Glutamatergic neuron (in vitro differentiated cells): ENCODE measurements at regions not wholly inside any gene's neighbourhood (a gene's known extent, or its start where the extent isn't known, plus 50 kb on each side); places are given as distances from the start of the nearest gene placed in this dataset.
"Not testable (repeated sequence)": the region's sequence is repeated elsewhere in the genome, so short reads cannot be mapped to it uniquely, and the experiment has no call there.

Experiments
- DNase-seq: peaks from one replicate; pipeline ENCODE4 v3.0.0; 2022
- H3K27ac Mint-ChIP-seq: one replicate; pipeline ENCODE4 v1.8.0; 2020; ENCODE audit warnings: mild to moderate bottlenecking, mixed read lengths, inconsistent platforms; ENCODE audit not compliant: unreplicated experiment
- H3K27me3 Mint-ChIP-seq: one replicate; pipeline ENCODE4 v1.8.0; 2020; ENCODE audit warnings: mild to moderate bottlenecking, moderate library complexity, mixed read lengths, inconsistent platforms; ENCODE audit not compliant: unreplicated experiment
- H3K36me3 Mint-ChIP-seq: one replicate; pipeline ENCODE4 v1.8.0; 2020; ENCODE audit warnings: mild to moderate bottlenecking, mixed read lengths, inconsistent platforms; ENCODE audit not compliant: unreplicated experiment
- H3K4me1 Mint-ChIP-seq: one replicate; pipeline ENCODE4 v1.8.0; 2020; ENCODE audit warnings: mild to moderate bottlenecking, low read depth, mixed read lengths, inconsistent platforms; ENCODE audit not compliant: unreplicated experiment
- H3K4me3 Mint-ChIP-seq: one replicate; pipeline ENCODE4 v1.8.0; 2020; ENCODE audit warnings: mild to moderate bottlenecking, mixed read lengths, inconsistent platforms; ENCODE audit not compliant: unreplicated experiment
- H3K9me3 Mint-ChIP-seq: one replicate; pipeline ENCODE4 v1.8.0; 2020; ENCODE audit warnings: mild to moderate bottlenecking, moderate library complexity, mixed read lengths, inconsistent platforms; ENCODE audit not compliant: unreplicated experiment
- TF ChIP-seq, protein P1 (sequence below): fragments of 200-600 bp; sonication (generic); IDR thresholded peaks from one replicate; pipeline ENCODE4 v1.5.0; 2021; ENCODE audit not compliant: partially characterized antibody, unreplicated experiment

DNA sequence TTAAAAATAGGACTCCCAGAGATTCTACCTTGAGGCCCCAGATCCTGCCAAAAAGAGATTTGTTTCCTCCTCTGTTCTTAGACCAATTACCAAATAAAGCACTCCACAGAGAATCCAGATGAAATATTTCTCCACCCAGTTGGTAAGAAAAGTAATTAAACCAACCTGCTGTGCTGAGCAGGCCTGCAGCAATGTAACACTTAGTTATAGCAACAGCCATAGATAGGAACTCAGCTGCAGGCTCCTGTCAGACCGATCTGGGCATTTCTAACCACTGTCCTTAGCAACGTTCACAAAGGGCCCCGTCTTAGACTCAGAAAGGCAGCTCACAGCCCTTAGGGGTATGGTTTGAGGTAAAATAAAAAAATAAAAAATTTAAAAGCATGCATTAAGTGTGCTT, 271.1 kb downstream of the KCNRG start:
- no peak for DNase-seq
- Mint-ChIP-seq H3K4me3 (no peak overlapping the region), H3K9me3 (no peaks in the 10 kb centered on the region), H3K4me1 (no peaks in the 10 kb centered on the region), H3K27me3 (no peaks in the 10 kb centered on the region), H3K27ac (no peak overlapping the region), H3K36me3 (peaks cover 6% of the 10 kb centered on the region)
- TF ChIP-seq, protein P1, sequence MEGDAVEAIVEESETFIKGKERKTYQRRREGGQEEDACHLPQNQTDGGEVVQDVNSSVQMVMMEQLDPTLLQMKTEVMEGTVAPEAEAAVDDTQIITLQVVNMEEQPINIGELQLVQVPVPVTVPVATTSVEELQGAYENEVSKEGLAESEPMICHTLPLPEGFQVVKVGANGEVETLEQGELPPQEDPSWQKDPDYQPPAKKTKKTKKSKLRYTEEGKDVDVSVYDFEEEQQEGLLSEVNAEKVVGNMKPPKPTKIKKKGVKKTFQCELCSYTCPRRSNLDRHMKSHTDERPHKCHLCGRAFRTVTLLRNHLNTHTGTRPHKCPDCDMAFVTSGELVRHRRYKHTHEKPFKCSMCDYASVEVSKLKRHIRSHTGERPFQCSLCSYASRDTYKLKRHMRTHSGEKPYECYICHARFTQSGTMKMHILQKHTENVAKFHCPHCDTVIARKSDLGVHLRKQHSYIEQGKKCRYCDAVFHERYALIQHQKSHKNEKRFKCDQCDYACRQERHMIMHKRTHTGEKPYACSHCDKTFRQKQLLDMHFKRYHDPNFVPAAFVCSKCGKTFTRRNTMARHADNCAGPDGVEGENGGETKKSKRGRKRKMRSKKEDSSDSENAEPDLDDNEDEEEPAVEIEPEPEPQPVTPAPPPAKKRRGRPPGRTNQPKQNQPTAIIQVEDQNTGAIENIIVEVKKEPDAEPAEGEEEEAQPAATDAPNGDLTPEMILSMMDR: no peak

DNA sequence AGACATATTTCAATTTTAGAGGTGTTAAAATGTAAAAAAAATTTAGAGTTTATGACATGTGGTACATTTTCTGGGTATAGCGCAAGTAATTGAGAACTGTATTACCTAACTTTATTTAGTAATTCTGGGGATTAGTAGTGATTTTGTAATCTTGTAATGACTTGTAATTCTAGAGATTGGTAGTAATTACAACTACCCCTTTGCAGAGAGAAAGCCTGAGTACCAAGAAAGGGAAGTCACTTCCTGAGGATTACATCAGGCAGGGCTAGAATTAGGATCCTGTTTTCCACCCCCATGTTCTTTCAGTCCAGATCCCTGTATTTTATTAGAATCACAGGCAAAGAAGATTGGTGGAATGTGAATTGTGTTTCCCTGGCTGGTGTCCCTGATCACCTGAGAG, 274.9 kb downstream of the KCNRG start:
- TF ChIP-seq, protein P1: no peak
- Mint-ChIP-seq H3K36me3 (peaks cover 6% of the 10 kb centered on the region), H3K4me1 (no peaks in the 10 kb centered on the region), H3K27me3 (no peaks in the 10 kb centered on the region), H3K9me3 (peaks cover 5% of the 10 kb centered on the region), H3K27ac (no peak overlapping the region), H3K4me3 (no peak overlapping the region)
- no peak for DNase-seq

DNA sequence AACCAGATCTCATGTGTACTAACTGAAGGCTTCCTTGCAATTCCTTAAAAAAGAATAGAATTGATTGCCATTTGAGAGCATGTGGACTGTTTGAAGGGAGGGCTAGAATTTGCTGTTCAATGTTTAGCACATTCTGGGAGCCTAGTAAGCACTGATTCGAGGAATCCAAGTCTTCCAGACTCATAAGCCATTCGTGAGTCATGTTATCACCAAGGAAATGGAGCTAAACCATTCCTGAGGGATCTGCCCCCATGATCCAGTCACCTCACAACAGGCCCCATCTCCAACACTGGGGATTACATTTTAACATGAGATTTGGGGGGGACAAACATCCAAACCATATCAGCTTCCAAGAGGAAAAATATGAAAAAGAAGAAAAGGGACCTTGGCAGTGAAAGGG, 276.4 kb downstream of the KCNRG start:
- TF ChIP-seq, protein P1: no peak
- H3K36me3 Mint-ChIP-seq: peaks cover 6% of the 10 kb centered on the region
- H3K27ac Mint-ChIP-seq: no peak overlapping the region
- no peak overlapping the region for H3K4me3 Mint-ChIP-seq
- H3K4me1 Mint-ChIP-seq: no peaks in the 10 kb centered on the region
- H3K9me3 Mint-ChIP-seq: peaks cover 5% of the 10 kb centered on the region
- no peak for DNase-seq
- no peaks in the 10 kb centered on the region for H3K27me3 Mint-ChIP-seq

DNA sequence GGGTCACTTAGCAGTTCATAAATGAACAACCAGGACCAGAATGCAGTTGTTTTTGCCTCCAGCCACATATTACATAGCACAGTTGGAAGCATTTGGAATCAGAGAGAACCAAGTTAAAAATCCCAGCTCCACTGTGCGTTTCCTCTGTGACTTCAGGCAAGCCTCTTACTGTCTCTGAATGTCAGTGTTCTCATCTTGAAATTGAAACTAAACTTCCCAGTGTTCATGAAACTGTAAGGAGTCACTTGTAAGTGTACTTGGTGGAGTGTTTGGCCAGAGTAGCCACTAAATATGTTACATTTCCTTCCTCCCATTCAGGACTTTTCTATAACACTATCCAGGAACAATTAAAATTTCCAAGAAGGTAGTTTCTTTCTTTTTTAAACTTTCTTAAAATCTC, 276.8 kb downstream of the KCNRG start:
- TF ChIP-seq, protein P1: no peak
- no peaks in the 10 kb centered on the region for H3K27me3 Mint-ChIP-seq
- no peak for DNase-seq
- peaks cover 5% of the 10 kb centered on the region for H3K9me3 Mint-ChIP-seq
- no peak overlapping the region for H3K4me3 Mint-ChIP-seq
- peaks cover 6% of the 10 kb centered on the region for H3K36me3 Mint-ChIP-seq
- no peaks in the 10 kb centered on the region for H3K4me1 Mint-ChIP-seq
- no peak overlapping the region for H3K27ac Mint-ChIP-seq

DNA sequence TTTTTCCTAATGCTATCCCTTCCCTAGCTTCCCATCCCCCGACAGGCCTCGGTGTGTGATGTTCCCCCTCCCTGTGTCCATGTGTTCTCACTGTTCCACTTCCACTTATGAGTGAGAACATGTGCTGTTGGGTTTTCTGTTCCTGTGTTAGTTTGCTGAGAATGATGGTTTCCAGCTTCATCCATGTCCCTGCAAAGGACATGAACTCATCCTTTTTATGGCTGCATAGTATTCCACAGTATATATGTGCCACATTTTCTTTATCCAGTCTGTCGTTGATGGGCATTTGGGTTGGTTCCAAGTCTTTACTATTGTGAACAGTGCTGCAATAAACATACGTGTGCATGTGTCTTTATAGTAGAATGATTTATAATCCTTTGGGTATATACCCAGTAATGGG, 279.2 kb downstream of the KCNRG start:
- H3K27ac Mint-ChIP-seq, H3K4me1 Mint-ChIP-seq, H3K27me3 Mint-ChIP-seq, H3K9me3 Mint-ChIP-seq, H3K4me3 Mint-ChIP-seq, H3K36me3 Mint-ChIP-seq, DNase-seq: not testable (repeated sequence)
